NCI-H526 treated with DMSO at 0.1 percent for 48 hours (cell line): ENCODE measurements at regions not wholly inside any gene's neighbourhood (a gene's known extent, or its start where the extent isn't known, plus 50 kb on each side); places are given as distances from the start of the nearest gene placed in this dataset.
A peak's percentile ranks its signal among the peaks of the same experiment; 100 is the strongest.
"Not testable (repeated sequence)": the region's sequence is repeated elsewhere in the genome, so short reads cannot be mapped to it uniquely, and the experiment has no call there.

ENCODE experiments used
- DNase-seq: peaks from one replicate; lab custom pipeline; 2025; lab: John Stamatoyannopoulos, UW

GRCh38 chr1:148357037-148357436 is 126.1 kb downstream of the PPIAL4G start:
- DNase-seq = peak; percentile 48

- DNase-seq = no peak
Measured at GRCh38 chr1:148355976-148356375, 127.1 kb downstream of the PPIAL4G start.

- DNase-seq = no peak
Measured at GRCh38 chr1:148354913-148355308, 128.2 kb downstream of the PPIAL4G start.

- no peak for DNase-seq
Measured at GRCh38 chr1:148354284-148354912, 128.7 kb downstream of the PPIAL4G start.

- no peak for DNase-seq
Measured at GRCh38 chr1:148353461-148354283, 129.4 kb downstream of the PPIAL4G start.

GRCh38 chr1:148352470-148353053 is 130.5 kb downstream of the PPIAL4G start:
- DNase-seq = no peak

- DNase-seq = no peak
Measured at GRCh38 chr1:148347781-148348180, 135.3 kb downstream of the PPIAL4G start.

- peak; percentile 26 for DNase-seq
Measured at GRCh38 chr1:148345659-148346151, 137.4 kb downstream of the PPIAL4G start.

- DNase-seq = not testable (repeated sequence)
Measured at GRCh38 chr1:148344651-148345050, 138.5 kb downstream of the PPIAL4G start.

- not testable (repeated sequence) for DNase-seq
Measured at GRCh38 chr1:148341729-148342128, 141.4 kb downstream of the PPIAL4G start.

- DNase-seq = not testable (repeated sequence)
Measured at GRCh38 chr1:148336121-148336918, 146.8 kb downstream of the PPIAL4G start.

GRCh38 chr1:148334339-148335130 is 148.6 kb downstream of the PPIAL4G start:
- peak; percentile 99 for DNase-seq

GRCh38 chr1:148333875-148334338 is 149.2 kb downstream of the PPIAL4G start:
- no peak for DNase-seq

GRCh38 chr1:148328884-148329283 is 154.2 kb downstream of the PPIAL4G start:
- no peak for DNase-seq

GRCh38 chr1:148325031-148325430 is 158.1 kb downstream of the PPIAL4G start:
- DNase-seq = not testable (repeated sequence)

- DNase-seq = not testable (repeated sequence)
Measured at GRCh38 chr1:148324465-148324864, 158.6 kb downstream of the PPIAL4G start.

- DNase-seq = not testable (repeated sequence)
Measured at GRCh38 chr1:148320079-148320478, 163.0 kb downstream of the PPIAL4G start.

- no peak for DNase-seq
Measured at GRCh38 chr1:148318904-148319242, 164.2 kb downstream of the PPIAL4G start.

- DNase-seq = no peak
Measured at GRCh38 chr1:148318123-148318903, 164.8 kb downstream of the PPIAL4G start.

- no peak for DNase-seq
Measured at GRCh38 chr1:148317288-148317985, 165.4 kb upstream of the NBPF11 start.
